ENCODE measurements at regions not wholly inside any gene's neighbourhood (a gene's known extent, or its start where the extent isn't known, plus 50 kb on each side); places are given as distances from the start of the nearest gene placed in this dataset.

GRCh38 chrX:96376266-96376665, 308.4 kb upstream of the DIAPH2 start:
- Histone ChIP-seq H3K4me1 (peaks cover 0 to 3% (median 0%) of the 10 kb centered on the region in 4 donors), H3K27me3 (no peaks in the 10 kb centered on the region), H3K36me3 (no peaks in the 10 kb centered on the region), H3K27ac (no peak overlapping the region), H3K9me3 (no peaks in the 10 kb centered on the region), H3K4me3 (no peak overlapping the region)
- intact Hi-C loops (cut with DNase I): loop anchor here (10.0 kb wide), 1 partner anchor 309 kb away; the partner anchor contains the start of gene DIAPH2
- WGBS, 2 donors: 46 to 53% methylated on average over 2 of the region's 2 CpGs
- no peak for TF ChIP-seq POLR2AphosphoS5 (IDR thresholded peaks at IDR 0.05)
- TF ChIP-seq EP300 (IDR thresholded peaks at IDR 0.05): no peak
- TF ChIP-seq POLR2A (IDR thresholded peaks at IDR 0.05): no peak
- no peak for TF ChIP-seq CTCF (IDR thresholded peaks at IDR 0.05)
- DNase-seq: no peak

GRCh38 chrX:96379951-96380350, 304.7 kb upstream of the DIAPH2 start:
- intact Hi-C loops (cut with DNase I): loop anchor here (10.0 kb wide), 1 partner anchor 305 kb away; the partner anchor contains the start of gene DIAPH2
- no peak overlapping the region for H3K4me3 ChIP-seq
- H3K36me3 ChIP-seq: no peaks in the 10 kb centered on the region
- H3K4me1 ChIP-seq: no peaks in the 10 kb centered on the region
- DNase-seq: no peak
- H3K9me3 ChIP-seq: no peaks in the 10 kb centered on the region
- H3K27ac ChIP-seq: no peak overlapping the region
- WGBS, 2 donors: 13 to 14% methylated on average over 1 of the region's 1 CpG
- no peak for TF ChIP-seq EP300 (IDR thresholded peaks at IDR 0.05)
- no peak for TF ChIP-seq POLR2A (IDR thresholded peaks at IDR 0.05)
- TF ChIP-seq POLR2AphosphoS5 (IDR thresholded peaks at IDR 0.05): no peak
- no peak for TF ChIP-seq CTCF (IDR thresholded peaks at IDR 0.05)
- no peaks in the 10 kb centered on the region for H3K27me3 ChIP-seq

- intact Hi-C loops (cut with DNase I): no loop called here
- Histone ChIP-seq H3K27ac (no peak overlapping the region), H3K4me3 (no peak overlapping the region), H3K9me3 (no peaks in the 10 kb centered on the region), H3K36me3 (no peaks in the 10 kb centered on the region), H3K27me3 (no peaks in the 10 kb centered on the region), H3K4me1 (no peaks in the 10 kb centered on the region)
- TF ChIP-seq POLR2A (IDR thresholded peaks at IDR 0.05) (no peak), CTCF (IDR thresholded peaks at IDR 0.05) (no peak), POLR2AphosphoS5 (IDR thresholded peaks at IDR 0.05) (no peak), EP300 (IDR thresholded peaks at IDR 0.05) (no peak)
- DNase-seq: no peak
These were observed 302.6 kb upstream of the DIAPH2 start for GRCh38 chrX:96382018-96382417.

GRCh38 chrX:96383428-96383827, 301.2 kb upstream of the DIAPH2 start:
- WGBS, 2 donors: 88 to 89% methylated on average over 2 of the region's 2 CpGs
- DNase-seq: no peak
- no peak for TF ChIP-seq POLR2A (IDR thresholded peaks at IDR 0.05)
- TF ChIP-seq EP300 (IDR thresholded peaks at IDR 0.05): no peak
- no peak overlapping the region for H3K27ac ChIP-seq
- H3K4me3 ChIP-seq: no peak overlapping the region
- no peaks in the 10 kb centered on the region for H3K4me1 ChIP-seq
- no peaks in the 10 kb centered on the region for H3K27me3 ChIP-seq
- intact Hi-C loops (cut with DNase I): no loop called here
- H3K36me3 ChIP-seq: no peaks in the 10 kb centered on the region
- H3K9me3 ChIP-seq: no peaks in the 10 kb centered on the region

- Histone ChIP-seq H3K4me3 (no peak overlapping the region), H3K36me3 (no peaks in the 10 kb centered on the region), H3K4me1 (no peaks in the 10 kb centered on the region), H3K9me3 (no peaks in the 10 kb centered on the region), H3K27me3 (no peaks in the 10 kb centered on the region), H3K27ac (no peak overlapping the region)
- WGBS, 2 donors: 74 to 79% methylated on average over 3 of the region's 3 CpGs
- TF ChIP-seq POLR2A (IDR thresholded peaks at IDR 0.05) (no peak), CTCF (IDR thresholded peaks at IDR 0.05) (no peak), POLR2AphosphoS5 (IDR thresholded peaks at IDR 0.05) (no peak), EP300 (IDR thresholded peaks at IDR 0.05) (no peak)
- intact Hi-C loops (cut with DNase I): no loop called here
- DNase-seq: no peak
These were observed 298.3 kb upstream of the DIAPH2 start for GRCh38 chrX:96386325-96386724.
